Fibroblast of lung (primary cell): ENCODE measurements at regions not wholly inside any gene's neighbourhood (a gene's known extent, or its start where the extent isn't known, plus 50 kb on each side); places are given as distances from the start of the nearest gene placed in this dataset.

Experiments used
- CTCF ChIP-seq, 2 donors: IDR thresholded peaks in 1 of 2; conservative IDR thresholded peaks in 1 of 2; 1 replicate in 1 of 2; 2 replicates in 1 of 2; pipeline ENCODE4 v1.5.1; 2011 to 2012; ENCODE audit warnings: low read length in 2 of 2, control low read depth in 1 of 2, inconsistent platforms in 1 of 2, low read depth in 1 of 2, mild to moderate bottlenecking in 1 of 2
- EZH2 ChIP-seq: IDR thresholded peaks from 2 replicates; pipeline ENCODE4 v1.5.1; 2012; ENCODE audit warnings: low read length, control low read depth, mild to moderate bottlenecking; ENCODE audit errors: missing control alignments

GRCh38 chr5:164484948-164485347 lies 979.5 kb downstream of the MAT2B start:
- no peak for TF ChIP-seq EZH2
- TF ChIP-seq CTCF (conservative IDR thresholded peaks at IDR 0.05 in 1 of 2, IDR thresholded peaks at IDR 0.05 in 1 of 2; ENCODE audit: low read depth in 1 of 2, low read length in 2 of 2), result no peak
